BE2C (cell line): ENCODE measurements at regions not wholly inside any gene's neighbourhood (a gene's known extent, or its start where the extent isn't known, plus 50 kb on each side); places are given as distances from the start of the nearest gene placed in this dataset.

Experiments used
- DNase-seq: peaks from one replicate; pipeline ENCODE4 v3.0.0-alpha.2; 2020
- H3K27me3 ChIP-seq: fragments of 250-450 bp; sonication (Bioruptor Pico); 2 replicates; pipeline ENCODE4 v1.5.1; 2020; ENCODE audit warnings: mild to moderate bottlenecking
- H3K36me3 ChIP-seq: fragments of 250-450 bp; sonication (Bioruptor Pico); 2 replicates; pipeline ENCODE4 v1.5.1; 2020; ENCODE audit warnings: mild to moderate bottlenecking
- H3K4me1 ChIP-seq: fragments of 250-450 bp; sonication (Bioruptor Pico); 2 replicates; pipeline ENCODE4 v1.5.1; 2020
- H3K4me3 ChIP-seq: 2 replicates; pipeline ENCODE4 v1.5.1; 2011; ENCODE audit warnings: low read depth, low read length
- H3K9me3 ChIP-seq: fragments of 250-450 bp; sonication (Bioruptor Pico); 2 replicates; pipeline ENCODE4 v1.5.1; 2020
- TF ChIP-seq, protein P1 (sequence below): IDR thresholded peaks from 2 replicates; pipeline ENCODE4 v1.5.1; 2012; ENCODE audit warnings: mild to moderate bottlenecking, low read depth, low read length

DNA sequence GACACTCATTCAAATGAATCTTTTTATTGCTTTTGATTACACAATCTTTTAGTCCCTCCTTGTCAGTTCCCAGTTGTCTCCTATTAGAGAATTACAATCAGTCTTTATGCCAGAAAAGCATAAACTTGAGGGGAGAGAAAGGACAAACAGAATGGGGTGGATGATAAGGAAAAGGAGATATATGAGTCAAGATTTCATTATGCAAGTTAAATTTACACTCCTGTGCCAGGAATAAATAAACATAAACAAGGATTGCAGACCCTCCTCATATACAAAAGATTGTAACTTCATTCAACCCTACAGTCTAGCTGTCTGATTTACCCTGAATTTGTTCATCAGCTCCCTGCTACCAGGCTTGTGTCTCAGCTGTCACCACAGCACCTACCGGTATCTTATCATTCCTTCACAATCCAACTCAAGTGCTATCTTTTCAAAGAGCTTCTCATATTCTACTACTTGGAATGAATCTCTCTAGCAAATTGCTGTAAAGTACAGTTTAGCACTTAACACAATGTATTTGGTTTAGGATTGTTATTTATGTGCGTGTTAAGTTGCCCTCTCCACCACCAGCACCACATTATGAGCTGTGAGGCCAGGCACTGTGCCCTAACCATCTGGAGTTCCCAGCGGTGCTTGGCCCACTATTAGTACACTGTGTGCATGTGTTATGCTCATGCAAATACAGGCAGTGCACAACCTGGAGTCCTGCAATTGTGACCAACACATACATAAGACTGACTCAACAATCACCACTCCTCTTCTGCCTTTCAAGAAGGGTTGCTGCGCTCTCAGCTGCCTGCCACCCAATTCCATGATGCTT is 504.1 kb downstream of the TBL1XR1 start:
- H3K36me3 ChIP-seq, result no peaks in the 10 kb centered on the region
- TF ChIP-seq, protein P1, sequence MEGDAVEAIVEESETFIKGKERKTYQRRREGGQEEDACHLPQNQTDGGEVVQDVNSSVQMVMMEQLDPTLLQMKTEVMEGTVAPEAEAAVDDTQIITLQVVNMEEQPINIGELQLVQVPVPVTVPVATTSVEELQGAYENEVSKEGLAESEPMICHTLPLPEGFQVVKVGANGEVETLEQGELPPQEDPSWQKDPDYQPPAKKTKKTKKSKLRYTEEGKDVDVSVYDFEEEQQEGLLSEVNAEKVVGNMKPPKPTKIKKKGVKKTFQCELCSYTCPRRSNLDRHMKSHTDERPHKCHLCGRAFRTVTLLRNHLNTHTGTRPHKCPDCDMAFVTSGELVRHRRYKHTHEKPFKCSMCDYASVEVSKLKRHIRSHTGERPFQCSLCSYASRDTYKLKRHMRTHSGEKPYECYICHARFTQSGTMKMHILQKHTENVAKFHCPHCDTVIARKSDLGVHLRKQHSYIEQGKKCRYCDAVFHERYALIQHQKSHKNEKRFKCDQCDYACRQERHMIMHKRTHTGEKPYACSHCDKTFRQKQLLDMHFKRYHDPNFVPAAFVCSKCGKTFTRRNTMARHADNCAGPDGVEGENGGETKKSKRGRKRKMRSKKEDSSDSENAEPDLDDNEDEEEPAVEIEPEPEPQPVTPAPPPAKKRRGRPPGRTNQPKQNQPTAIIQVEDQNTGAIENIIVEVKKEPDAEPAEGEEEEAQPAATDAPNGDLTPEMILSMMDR, result no peak
- no peaks in the 10 kb centered on the region for H3K4me1 ChIP-seq
- no peaks in the 10 kb centered on the region for H3K9me3 ChIP-seq
- DNase-seq, result no peak
- H3K4me3 ChIP-seq, result no peak overlapping the region
- no peaks in the 10 kb centered on the region for H3K27me3 ChIP-seq

DNA sequence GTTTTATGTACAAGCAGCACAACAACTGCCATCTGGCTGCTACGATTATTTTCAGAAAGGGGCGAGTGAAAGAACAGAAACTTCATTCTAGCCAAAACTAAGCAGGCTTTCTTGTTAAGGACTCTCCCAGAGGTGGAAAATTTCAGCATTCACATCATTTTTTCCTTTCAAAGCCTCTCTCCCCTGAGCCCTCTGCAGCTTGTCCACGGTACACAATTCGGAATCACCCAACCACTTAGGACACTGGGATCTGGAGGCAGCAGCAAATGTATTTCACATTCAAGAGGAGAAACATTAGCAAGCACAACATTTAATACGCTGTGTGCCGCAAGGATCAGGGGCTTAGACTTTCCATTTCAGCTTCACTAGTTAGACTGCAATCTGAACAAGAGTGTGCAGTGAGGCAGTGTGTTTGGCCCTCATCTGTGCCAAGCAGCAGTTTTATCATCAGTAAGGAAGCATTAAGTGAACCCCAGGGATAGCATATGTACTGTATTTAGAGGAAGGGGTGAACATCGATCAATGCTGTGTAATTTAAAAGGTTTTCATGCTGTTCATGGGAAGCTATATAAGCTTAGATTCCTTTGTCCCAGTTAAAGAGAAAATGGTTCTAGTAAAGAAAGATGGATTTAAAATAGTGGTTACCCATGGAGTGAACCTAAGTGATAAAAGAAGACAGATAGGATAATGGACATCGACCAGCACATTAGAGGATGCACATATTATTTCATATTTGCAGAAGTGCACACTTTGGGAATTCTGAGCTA is 504.9 kb downstream of the TBL1XR1 start:
- H3K36me3 ChIP-seq, result no peaks in the 10 kb centered on the region
- no peaks in the 10 kb centered on the region for H3K4me1 ChIP-seq
- H3K9me3 ChIP-seq, result no peaks in the 10 kb centered on the region
- TF ChIP-seq, protein P1, result no peak
- H3K4me3 ChIP-seq, result no peak overlapping the region
- DNase-seq, result no peak
- H3K27me3 ChIP-seq, result no peaks in the 10 kb centered on the region

DNA sequence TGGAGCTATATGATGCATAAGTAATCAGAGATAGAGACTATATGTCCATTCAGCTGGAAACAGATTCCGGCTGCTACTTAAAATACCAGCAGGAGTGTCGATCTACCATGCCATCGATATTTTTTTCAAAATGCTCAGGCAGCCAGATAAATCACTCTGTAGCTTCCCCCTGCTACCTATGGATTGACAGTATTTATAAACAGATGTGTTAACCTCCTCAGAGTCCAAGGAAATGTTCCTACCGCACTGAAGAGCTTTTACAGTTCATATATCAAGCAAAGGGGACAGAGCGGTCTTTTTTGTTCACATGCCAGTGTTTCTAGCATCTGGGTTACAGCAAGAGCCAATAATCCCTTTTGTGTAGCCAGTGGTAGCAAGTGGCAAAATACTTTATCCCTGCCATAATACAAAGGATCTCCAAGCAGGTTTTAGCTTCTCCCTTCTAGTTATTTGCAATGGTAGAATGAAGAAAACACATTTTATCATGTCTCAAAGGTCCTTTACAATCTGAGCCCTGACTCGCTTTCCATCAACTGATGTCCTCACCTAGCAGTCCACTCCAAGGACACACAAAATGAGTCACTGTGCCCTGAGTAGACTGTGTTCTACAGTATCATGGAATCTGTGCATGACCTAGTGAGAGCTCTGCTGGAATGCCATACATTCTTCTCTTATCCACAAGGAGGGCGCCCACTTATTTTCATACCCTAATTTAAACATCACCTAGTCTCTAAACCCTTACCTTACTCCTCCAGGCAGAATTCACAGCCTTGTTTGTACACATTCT is 507.0 kb downstream of the TBL1XR1 start:
- TF ChIP-seq, protein P1, result no peak
- DNase-seq, result no peak
- H3K4me3 ChIP-seq, result no peak overlapping the region
- no peaks in the 10 kb centered on the region for H3K36me3 ChIP-seq
- no peaks in the 10 kb centered on the region for H3K4me1 ChIP-seq
- H3K27me3 ChIP-seq, result no peaks in the 10 kb centered on the region
- no peaks in the 10 kb centered on the region for H3K9me3 ChIP-seq

DNA sequence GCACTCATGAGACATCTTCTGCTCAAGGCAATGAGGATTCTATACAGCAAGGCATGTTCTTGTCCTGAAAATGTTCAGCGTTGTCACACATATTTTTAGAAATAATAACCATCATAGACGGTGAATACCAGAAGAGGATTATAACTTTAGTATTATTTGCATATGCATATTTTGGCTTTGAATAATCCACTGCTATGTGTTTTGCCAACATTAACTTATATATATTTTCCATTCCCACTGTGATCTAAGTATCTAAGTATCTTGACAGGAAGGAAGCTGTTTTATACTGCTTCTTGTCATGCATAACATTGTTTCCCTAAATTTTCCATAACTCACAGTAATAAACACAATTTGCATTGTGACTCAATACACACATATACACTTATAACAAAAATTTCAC is 509.5 kb downstream of the TBL1XR1 start:
- Histone ChIP-seq H3K4me3 (no peak overlapping the region), H3K4me1 (no peaks in the 10 kb centered on the region), H3K9me3 (no peaks in the 10 kb centered on the region), H3K27me3 (no peaks in the 10 kb centered on the region), H3K36me3 (no peaks in the 10 kb centered on the region)
- DNase-seq, result no peak
- TF ChIP-seq, protein P1, result no peak

DNA sequence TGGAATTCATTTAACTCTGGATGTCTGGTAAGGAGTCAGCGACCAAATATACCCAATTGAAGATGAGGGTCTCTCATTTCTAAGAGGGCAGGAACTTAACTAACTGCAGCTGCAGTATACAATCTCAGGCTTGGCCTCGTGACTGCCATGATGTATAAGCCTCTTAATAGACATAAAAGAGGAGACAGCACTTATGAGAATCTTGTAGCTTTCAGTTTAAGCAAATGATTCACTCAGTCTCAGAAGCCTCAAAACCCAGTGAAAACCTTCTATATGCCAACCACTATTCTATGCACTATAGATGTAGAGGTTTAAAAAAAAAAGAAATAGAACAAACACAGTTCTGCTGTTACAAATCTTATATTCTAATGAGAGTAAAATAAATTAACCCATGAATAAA is 513.9 kb downstream of the TBL1XR1 start:
- H3K27me3 ChIP-seq, result no peaks in the 10 kb centered on the region
- no peak overlapping the region for H3K4me3 ChIP-seq
- no peaks in the 10 kb centered on the region for H3K36me3 ChIP-seq
- H3K4me1 ChIP-seq, result no peaks in the 10 kb centered on the region
- no peak for DNase-seq
- TF ChIP-seq, protein P1, result no peak
- no peaks in the 10 kb centered on the region for H3K9me3 ChIP-seq
